G401 (cell line): ENCODE measurements at regions not wholly inside any gene's neighbourhood (a gene's known extent, or its start where the extent isn't known, plus 50 kb on each side); places are given as distances from the start of the nearest gene placed in this dataset.

Experiments used
- DNase-seq: peaks from one replicate; pipeline ENCODE4 v3.0.0-alpha.2; 2015; ENCODE audit warnings: low spot score
- in situ Hi-C: cut with HindIII; loops from 2 replicates; pipeline ENCODE4 v1.10.0; 2016; ENCODE audit warnings: low sequenced_read_pairs, mixed read lengths

GRCh38 chr1:198858033-198858432 lies 219.2 kb downstream of the PTPRC start:
- in situ Hi-C loops = no loop called here
- no peak for DNase-seq

DNA sequence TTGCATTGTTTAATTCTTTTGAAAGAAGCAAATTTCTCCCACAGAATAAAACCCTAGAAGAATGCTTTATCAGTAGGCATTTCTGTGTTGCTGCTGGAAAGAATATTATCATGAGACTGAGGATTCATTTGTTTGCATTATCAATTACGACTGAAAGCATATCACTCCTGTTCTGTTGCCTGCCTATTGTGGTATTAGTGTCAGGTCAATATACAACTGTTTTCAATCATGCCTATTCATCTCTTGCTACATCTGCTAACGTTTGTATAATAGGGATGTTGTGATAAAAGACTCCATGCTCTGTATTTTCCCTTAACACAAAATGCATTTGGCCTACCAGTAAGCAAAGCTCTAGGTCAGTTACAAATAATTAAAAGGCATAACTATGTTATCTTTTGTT lies 221.5 kb downstream of the PTPRC start:
- in situ Hi-C loops = no loop called here
- DNase-seq = no peak

GRCh38 chr1:198861636-198862035 lies 222.8 kb downstream of the PTPRC start:
- DNase-seq = no peak
- in situ Hi-C loops = no loop called here

GRCh38 chr1:198864695-198865094 lies 225.9 kb downstream of the PTPRC start:
- DNase-seq = no peak
- in situ Hi-C loops = no loop called here

DNA sequence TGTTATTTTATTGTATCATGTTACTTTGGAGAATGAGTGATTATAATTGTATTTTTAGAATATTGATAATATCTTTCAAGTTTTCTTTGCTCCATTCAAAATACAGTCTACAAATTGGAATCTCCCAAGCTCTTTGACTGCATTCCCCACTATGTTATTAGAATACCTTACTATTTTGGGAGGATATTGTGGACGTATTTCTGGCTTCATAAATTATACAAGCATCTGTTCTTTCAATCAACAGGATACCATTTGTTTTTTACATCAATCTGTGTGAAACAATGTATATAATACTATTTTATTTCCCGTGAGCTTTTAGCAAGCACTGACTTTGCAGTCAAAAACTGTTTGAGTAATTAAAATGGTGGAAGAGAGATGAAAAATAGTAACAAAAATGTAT lies 226.5 kb downstream of the PTPRC start:
- in situ Hi-C loops = no loop called here
- DNase-seq = no peak

DNA sequence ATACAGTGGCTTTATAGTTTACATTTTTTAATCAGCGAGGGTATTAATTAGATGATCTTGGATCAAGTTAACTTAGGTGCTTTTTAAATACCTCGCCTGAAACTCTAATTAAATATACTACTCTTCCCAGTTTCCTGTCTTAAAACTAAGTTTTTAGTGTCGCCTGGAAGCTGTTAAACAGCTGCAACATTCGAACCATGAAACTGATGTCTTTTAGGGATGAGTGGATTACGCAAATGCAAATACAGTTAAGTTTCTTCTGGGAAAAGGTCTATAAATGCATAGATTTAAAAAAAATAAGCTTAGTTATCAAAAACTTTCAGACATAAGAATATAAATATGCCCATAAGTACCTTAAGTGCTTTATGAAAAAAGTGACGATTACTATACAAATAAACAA lies 228.3 kb downstream of the PTPRC start:
- in situ Hi-C loops = no loop called here
- DNase-seq = no peak

GRCh38 chr1:198873696-198874230 lies 234.9 kb downstream of the PTPRC start:
- in situ Hi-C loops = no loop called here

DNA sequence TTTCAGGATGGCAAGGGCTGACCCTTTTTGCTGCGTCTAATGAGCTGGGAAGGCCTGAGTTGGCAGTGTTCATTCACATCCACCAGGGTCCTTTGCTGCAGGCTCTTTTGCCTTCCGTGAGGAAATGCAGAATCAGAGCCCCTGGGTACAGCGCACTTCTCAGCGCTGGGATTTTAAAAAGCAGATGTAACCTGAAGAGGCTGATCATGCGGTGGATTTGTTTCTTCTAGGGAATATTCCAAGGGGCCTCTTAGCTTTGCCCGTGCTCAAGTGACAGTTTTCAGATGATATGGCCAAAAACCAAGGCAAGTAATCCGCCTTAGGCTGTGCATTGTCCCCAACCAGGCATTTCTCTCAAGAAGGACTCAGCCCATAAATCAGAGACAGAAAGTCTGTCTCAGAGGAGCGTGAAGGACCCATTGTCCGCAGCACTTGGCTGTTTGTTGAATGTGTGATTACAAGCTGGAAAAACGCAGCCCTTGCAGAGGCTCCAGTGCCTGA lies 237.6 kb downstream of the PTPRC start:
- in situ Hi-C loops = no loop called here
- DNase-seq = peak; percentile 76

More at GRCh38 chr1:198873696-198874230, 234.9 kb downstream of the PTPRC start:
- peak; percentile 72 for DNase-seq

GRCh38 chr1:198878566-198878965 lies 239.7 kb downstream of the PTPRC start:
- in situ Hi-C loops = no loop called here
- DNase-seq = no peak

DNA sequence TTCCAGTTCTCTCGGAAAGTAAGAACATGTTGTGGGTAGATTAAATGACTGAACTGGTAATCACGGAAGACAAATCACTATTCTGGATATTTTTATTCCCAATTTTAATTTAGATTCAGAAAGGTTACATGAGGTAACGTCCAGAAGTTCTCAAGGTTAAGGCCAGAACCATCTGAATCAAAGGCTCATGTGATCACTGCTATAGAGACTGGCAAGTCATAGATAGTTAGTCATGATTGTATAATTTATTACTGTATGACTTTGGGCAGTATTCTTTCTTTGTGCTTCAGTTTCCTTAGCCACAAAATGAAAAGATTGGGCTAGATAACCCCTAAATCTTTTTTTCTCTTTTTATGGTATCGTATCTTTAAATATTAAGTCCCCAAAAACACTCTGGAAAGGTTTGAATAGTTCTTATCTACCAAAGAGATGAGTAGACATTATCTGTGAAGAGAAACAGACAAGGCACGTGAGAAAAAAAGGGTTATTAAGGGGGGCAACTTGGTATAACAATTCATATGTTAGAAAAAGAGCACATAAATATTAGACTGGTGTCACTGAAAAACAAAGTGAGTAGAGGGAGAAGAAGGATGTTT lies 241.0 kb downstream of the PTPRC start:
- DNase-seq = no peak
- in situ Hi-C loops = no loop called here

DNA sequence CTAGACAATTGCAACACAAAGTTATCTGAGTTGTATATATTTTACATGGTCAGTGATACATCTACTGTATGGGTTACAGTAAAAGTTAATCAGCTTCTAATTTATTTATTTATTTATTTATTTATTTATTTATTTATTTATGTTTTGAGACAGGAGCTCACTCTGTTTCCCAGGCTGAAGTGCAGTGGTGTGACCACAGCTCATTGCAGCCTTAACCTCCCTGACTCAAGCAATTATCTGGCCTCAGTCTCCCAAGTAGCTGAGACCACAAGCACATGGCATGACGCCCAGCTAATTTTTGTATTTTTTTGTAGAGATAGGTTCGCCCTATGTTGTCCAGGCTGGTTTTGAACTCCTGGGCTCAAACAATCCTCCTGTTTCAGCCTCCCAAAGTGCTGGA lies 241.6 kb downstream of the PTPRC start:
- no peak for DNase-seq
- in situ Hi-C loops = no loop called here

DNA sequence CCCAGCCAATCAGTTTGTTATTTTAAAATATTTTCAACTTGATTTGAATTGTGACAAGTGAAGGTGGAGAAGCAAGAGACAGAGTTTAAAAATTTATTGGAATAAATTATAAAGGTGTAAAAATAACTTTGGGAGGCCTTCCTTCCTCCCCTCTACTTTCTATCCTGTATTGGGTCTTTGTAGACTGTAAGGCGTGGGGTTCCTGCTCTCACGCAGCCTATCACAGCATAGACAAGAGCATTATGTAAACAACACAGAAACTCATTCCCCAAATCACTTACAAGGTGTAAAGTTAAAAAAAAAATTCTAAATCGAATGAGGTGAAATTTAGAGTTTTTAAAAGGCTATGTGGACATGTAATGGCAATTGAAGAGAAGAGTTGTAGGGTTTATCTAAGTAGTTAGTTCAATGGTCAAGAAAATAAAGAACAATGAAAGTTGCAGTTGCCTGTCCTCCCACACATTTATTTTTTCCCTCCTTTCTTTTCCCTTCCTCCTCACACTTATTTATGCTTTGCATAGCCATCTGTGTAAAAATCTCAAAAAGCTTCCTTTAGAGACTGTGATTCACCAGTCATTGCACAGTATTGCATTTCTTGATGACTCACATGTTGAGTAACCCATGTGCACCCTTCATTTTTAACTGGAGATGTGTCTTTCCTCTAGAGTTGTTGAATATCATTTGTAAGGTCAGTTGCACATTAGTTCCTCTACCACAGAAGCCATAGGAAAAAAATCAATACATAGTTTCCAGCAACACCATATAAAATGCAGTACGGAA lies 242.2 kb downstream of the PTPRC start:
- no peak for DNase-seq
- in situ Hi-C loops = no loop called here

- in situ Hi-C loops = no loop called here
- no peak for DNase-seq
These were observed 244.3 kb downstream of the PTPRC start for GRCh38 chr1:198883184-198883583.

GRCh38 chr1:198887866-198888265 lies 249.0 kb downstream of the PTPRC start:
- in situ Hi-C loops = no loop called here

DNA sequence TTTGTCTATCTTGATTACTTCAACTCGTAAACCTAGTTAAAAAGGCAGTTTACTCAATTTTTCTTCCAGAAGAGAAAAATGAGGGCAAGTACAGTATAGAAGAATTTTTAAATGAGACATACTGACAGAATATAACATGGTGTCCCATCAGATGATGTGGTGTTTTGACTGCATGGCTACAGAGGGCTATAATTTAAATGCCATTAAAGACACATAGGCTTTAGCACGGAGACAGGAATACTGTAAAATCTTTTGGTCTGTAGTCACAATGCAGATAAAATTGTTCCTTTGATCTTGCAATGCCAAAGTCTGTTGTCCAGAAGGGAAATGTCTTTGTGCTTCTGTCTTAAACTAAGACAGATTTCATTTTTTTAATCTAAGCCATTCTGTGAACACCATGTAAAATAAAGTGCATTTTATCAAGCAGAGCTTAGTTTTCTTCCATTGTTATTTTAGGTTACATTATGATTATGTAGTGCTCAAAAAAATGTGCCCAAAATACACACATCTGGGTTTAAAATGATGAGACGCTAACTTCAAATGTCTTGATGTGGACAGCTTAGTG lies 249.6 kb downstream of the PTPRC start:
- in situ Hi-C loops = no loop called here

More at GRCh38 chr1:198887866-198888265, 249.0 kb downstream of the PTPRC start:
- no peak for DNase-seq

DNA sequence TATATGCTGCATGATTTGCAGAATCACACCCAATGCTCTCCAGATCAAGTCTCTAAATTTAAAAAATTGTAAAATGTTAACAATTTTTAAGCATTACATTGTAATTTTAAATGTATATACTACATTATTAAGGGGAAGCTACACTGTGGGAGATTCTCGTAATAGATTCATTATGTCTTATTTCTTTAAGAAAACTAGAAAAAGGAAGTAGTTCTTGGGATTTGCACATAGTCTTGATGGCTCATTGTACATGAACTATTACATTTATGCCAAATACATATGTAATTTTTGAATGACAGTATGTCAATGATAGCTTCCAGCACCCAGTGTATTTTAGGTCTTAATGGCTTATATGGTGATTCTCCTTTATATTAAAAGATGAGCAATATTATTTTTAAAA lies 250.3 kb downstream of the PTPRC start:
- DNase-seq = no peak
- in situ Hi-C loops = no loop called here

More for the DNA sequence above, 249.6 kb downstream of the PTPRC start:
- DNase-seq = no peak

- no peak for DNase-seq
- in situ Hi-C loops = no loop called here
These were observed 250.9 kb downstream of the PTPRC start for GRCh38 chr1:198889749-198890148.

DNA sequence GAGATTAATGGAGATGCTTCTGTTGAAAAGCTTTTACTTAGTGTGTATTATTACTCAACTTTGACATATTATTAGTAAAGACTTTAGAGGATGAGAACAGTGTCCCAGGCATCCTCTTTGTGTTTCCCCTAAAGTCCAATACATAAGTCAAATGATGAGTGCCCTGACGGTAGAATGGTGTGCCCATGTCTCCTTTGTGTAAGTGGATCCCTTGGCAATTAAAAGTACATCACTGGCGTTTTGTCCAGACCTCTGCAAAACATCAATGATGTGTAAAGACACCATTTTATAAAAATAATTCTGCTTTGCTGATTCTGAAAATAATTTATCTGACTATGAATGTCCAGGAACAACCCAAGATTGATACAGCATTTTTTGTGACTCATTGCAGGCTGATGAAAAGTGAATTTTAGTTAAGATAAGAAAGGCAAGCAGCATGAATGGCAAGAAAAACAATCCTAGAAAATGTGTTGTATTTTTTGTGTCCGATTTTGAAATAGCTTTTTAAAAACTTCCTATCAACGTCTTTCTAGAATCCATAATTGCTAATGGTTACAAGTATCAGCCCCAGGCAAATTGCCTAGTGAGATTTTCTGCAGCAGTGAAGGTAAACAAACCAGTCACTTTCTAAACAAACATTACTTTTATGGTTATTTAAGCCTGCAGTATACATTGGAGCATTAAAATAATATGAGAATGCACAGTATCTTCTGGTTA lies 251.5 kb downstream of the PTPRC start:
- in situ Hi-C loops = no loop called here

GRCh38 chr1:198892065-198892464 lies 253.2 kb downstream of the PTPRC start:
- in situ Hi-C loops = no loop called here
- DNase-seq = no peak

More for the DNA sequence above, 251.5 kb downstream of the PTPRC start:
- DNase-seq = no peak

DNA sequence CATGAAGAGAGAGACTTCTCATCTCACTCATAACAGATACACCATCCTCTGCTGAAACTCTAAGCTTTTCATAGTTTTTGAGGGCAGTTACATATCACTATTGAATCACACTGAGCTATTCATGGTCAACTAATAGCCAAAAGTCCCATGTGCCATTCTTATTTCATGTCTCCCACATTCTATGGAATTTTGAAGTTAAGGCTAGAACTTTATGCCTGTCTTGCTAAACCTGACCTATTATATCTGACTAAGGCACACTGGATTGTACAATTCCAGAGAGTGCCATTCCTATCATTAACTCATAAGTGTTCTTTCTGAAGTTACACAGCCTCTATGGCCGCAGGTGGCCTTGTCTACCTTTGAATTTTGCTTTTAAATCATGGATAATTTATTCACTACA lies 254.3 kb downstream of the PTPRC start:
- in situ Hi-C loops = no loop called here

More for the DNA sequence above, 254.3 kb downstream of the PTPRC start:
- no peak for DNase-seq
